GM18505 (cell line): ENCODE measurements at regions not wholly inside any gene's neighbourhood (a gene's known extent, or its start where the extent isn't known, plus 50 kb on each side); places are given as distances from the start of the nearest gene placed in this dataset.
"Not testable (repeated sequence)": the region's sequence is repeated elsewhere in the genome, so short reads cannot be mapped to it uniquely, and the experiment has no call there.

Source experiments
- ATAC-seq: cut with Tn5 transposase; IDR thresholded peaks from one replicate; pipeline ENCODE4 v1.9.1; 2021; ENCODE audit not compliant: unreplicated experiment
- POLR2A ChIP-seq: IDR thresholded peaks from 4 replicates; pipeline ENCODE4 v1.6.1; 2011; ENCODE audit warnings: borderline replicate concordance; ENCODE audit not compliant: insufficient read depth, insufficient read length; ENCODE audit errors: extremely low read depth

- no peak for TF ChIP-seq POLR2A
These were observed 225.3 kb upstream of the KCNMB2 start for GRCh38 chr3:178310949-178311348.

DNA sequence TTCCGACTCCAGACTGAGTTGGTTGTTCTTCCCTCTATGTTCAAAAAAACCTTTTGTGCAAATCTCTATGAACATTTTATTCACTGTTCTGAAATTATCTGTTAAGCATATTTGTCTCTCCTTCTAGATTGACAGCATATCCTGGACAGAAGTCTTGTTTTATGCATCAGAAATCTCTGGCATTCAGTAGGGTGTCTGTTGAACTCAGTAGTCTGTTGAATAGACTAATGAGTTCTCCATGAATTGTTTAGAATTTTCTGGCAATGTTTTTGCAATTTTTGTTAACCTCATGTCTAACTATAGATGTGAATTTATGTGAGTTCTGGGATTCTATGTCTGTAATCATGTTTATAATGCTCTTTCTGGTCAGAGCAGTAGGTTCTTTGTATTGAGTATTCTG is 222.5 kb upstream of the KCNMB2 start:
- no peak for TF ChIP-seq POLR2A
- ATAC-seq: no peak

More at GRCh38 chr3:178310949-178311348, 225.3 kb upstream of the KCNMB2 start:
- no peak for ATAC-seq

DNA sequence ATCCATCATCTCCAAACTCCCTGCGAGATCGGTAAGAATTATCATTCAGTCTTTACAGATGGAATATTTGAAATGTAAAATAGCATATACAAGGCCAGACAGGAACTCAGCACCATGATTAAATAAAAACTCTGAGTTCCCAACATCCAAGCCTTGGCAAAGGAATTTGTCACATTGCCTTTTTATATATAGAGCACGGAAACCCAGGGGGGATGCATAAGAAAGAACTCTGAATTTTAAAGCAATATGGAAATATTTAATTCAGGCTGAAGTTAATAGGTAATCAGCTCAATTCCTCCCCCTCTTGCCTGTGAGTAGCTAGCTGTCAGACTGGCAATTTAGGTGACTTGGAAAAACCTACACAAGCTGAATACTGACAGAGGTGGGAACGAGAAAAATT is 217.9 kb upstream of the KCNMB2 start:
- no peak for ATAC-seq
- TF ChIP-seq POLR2A: no peak

DNA sequence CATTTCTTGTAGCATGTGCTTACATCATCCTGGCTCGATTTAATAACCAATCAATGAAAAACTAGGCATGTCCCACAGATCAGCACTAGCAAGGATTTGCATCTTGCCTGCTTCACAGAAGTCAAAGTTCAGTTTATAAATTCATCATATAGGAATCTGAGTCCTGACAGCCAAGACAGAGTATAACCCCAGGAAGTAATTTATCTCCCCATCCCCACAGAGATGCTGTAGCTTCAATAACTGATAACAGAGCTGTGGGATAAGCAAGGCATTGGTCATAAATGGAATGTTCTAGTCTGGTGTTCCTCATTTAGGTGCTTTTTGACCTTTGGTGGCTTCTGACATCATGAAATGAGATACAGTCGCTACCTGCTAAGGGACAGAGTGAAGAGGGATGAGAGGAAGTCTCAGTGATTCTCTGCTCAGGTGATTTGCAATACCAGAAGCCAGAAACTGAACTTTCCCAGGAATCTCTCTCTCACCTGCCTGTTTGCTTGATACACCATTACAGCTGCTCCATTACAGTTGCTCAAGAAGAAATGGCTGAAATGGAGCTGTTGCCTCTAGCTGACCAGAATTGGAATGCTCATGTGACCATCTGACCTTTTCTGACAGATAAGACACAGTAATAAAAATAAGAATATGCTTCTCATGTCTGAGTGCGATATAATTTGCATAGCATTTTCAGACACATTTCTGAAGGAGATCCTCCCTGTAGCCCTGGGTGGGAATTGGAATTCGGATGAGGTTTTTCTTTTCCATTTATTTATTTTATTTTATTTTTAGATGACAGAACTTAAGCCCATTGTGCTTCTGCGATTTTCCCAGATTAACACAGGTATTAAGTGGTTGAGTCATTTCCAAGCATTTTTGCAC is 217.1 kb upstream of the KCNMB2 start:
- ATAC-seq: no peak
- TF ChIP-seq POLR2A: no peak

DNA sequence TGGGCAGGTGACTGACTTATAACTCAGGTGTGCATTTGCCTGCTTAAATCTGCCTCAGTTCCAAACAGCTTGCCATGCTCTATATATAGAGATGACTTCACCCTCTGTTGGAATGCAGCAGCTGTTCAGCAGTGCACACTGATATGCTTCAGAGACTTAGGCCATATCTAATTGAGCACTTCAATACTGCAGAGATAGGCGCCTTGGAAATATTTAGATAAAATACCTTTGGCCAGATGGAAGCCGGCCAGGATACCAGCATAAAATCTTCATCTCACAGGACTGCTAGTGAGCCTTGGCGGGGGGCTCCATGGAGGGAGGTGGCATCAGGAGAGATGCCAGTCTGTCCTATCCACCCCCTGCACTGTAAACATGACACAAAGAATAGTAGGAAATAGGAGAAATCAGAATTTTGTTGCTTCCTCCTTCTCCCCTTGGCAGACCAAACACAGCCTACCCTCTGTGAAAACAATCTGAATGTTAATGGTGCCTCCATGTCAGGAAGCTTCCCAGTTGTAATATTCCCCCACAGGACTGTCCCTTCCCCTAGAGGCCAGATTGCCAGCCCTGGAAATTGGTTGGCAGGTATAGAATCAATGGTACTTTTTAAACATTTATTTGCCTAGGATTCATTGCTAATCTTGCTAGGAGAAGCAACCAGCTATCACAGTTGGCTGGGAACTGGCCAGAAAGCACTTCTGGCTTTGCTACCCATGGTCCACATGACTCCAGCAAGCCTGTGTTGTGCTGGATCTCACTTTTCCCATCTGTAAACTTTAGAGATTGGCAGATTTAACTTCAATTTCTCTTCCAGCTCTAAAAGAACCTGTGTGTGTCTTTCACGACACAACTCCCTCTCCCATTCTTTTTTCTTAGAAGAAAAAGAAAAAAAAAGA is 215.5 kb upstream of the KCNMB2 start:
- no peak for TF ChIP-seq POLR2A
- ATAC-seq: no peak

DNA sequence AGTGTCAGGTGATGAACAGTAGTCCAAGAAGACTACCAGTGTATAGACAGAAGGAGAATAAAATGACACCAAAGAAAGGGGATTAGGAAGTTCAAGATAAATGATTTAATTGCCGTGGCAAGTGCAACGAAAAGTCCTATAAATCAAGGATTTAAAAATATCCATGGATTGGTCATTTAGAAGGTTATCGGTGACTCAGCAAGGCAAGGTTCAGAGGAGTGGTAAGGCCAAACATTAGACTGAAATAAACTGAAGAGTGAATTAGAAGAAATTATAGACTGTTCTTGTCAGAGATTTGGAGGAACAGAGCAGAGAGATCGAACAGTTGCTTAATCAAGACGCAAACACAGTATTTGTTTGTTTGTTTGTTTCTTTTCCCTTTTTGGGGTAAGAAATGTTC is 211.9 kb upstream of the KCNMB2 start:
- TF ChIP-seq POLR2A: no peak
- ATAC-seq: no peak

- no peak for TF ChIP-seq POLR2A
- no peak for ATAC-seq
These were observed 210.9 kb upstream of the KCNMB2 start for GRCh38 chr3:178325330-178325729.

- TF ChIP-seq POLR2A: no peak
- no peak for ATAC-seq
These were observed 206.3 kb upstream of the KCNMB2 start for GRCh38 chr3:178329936-178330335.

DNA sequence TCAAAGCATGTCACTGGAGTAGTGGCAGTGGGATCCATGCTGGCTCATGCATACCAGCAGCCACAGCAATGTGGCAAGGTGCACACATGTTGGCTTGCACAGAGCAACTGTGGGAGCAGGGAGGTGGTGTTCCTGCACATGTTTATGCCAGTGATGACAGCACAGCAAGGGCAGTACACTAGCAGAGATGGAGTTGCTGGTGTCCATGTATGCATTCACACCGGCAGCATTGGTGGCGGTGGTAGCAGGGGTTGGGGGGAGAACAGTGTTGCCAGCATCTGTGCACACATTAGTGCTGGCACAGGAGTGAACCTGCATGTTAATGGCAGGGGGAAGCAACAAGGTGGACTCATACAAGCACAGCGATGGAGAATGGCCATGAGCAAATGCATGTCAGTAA is 202.0 kb upstream of the KCNMB2 start:
- no peak for ATAC-seq
- TF ChIP-seq POLR2A: no peak

DNA sequence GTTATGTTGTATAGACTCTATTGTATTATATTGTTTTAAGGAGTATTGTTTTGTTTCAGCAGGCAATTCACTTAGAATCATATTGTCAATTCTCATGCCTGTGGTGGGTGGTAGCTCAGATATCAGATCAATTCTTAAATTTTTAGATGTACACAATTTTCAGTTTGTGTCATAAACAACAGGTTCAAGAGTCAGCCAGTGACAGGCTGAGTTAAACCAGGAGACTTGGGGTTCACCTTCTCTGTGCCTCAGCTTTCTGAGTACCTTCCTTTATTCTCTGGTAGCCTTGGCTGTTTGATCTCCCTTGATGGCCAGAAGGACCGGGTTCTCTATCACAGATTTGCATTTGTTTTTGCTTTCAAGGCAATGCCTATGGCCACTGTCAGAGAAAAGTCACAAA is 199.9 kb upstream of the KCNMB2 start:
- no peak for TF ChIP-seq POLR2A
- no peak for ATAC-seq

- no peak for TF ChIP-seq POLR2A
- ATAC-seq: no peak
These were observed 195.7 kb upstream of the KCNMB2 start for GRCh38 chr3:178340506-178340905.

GRCh38 chr3:178341636-178342035 is 194.6 kb upstream of the KCNMB2 start:
- TF ChIP-seq POLR2A: no peak
- ATAC-seq: no peak

DNA sequence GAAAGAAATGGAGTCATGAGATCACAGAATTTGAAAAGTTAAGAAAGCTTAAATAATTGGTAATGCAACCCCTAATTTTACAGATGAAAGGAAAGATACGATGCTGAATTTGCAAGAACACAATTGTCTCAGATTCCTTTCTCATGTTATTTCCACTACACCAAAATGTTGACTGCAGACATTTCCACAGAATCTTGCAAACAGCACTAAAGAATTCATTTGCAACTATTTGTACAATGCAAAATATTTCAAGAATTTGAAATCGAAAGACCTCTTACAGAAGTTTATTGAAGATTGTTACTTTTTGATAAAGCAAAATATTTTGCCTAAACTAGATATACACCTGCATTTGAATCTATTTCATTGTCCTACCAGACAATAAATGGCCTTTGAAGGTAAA is 194.1 kb upstream of the KCNMB2 start:
- no peak for TF ChIP-seq POLR2A
- ATAC-seq: no peak

GRCh38 chr3:178343433-178344038 is 192.7 kb upstream of the KCNMB2 start:
- no peak for ATAC-seq
- no peak for TF ChIP-seq POLR2A

DNA sequence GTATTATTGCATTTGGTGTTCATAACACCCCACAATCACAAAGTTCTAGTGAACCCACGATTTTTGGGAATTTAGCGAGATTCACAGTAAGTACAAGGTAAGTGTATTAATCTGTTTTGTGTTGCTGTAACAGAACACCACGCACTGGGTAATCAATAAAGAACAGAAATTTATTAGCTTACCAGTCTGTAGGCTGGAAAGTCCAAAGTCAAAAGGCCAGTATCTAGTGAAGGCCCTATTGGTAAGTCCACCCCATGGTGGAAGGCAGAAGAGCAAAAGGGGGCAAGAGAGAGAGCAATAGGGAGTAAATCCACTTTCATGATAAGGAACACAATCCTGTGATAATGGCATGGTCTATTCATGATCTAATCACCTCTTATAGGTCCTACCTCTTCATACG is 190.3 kb upstream of the KCNMB2 start:
- no peak for TF ChIP-seq POLR2A
- no peak for ATAC-seq

GRCh38 chr3:178348561-178349217 is 187.5 kb upstream of the KCNMB2 start:
- not testable (repeated sequence) for ATAC-seq

GRCh38 chr3:178349218-178349596 is 187.0 kb upstream of the KCNMB2 start:
- not testable (repeated sequence) for ATAC-seq
